GM21423 (cell line): ENCODE measurements at regions not wholly inside any gene's neighbourhood (a gene's known extent, or its start where the extent isn't known, plus 50 kb on each side); places are given as distances from the start of the nearest gene placed in this dataset.
"Not testable (repeated sequence)": the region's sequence is repeated elsewhere in the genome, so short reads cannot be mapped to it uniquely, and the experiment has no call there.

ENCODE experiments used
- ATAC-seq: cut with Tn5 transposase; IDR thresholded peaks from one replicate; pipeline ENCODE4 v1.9.1; 2021; ENCODE audit warnings: mild to moderate bottlenecking, moderate library complexity; ENCODE audit not compliant: unreplicated experiment

DNA sequence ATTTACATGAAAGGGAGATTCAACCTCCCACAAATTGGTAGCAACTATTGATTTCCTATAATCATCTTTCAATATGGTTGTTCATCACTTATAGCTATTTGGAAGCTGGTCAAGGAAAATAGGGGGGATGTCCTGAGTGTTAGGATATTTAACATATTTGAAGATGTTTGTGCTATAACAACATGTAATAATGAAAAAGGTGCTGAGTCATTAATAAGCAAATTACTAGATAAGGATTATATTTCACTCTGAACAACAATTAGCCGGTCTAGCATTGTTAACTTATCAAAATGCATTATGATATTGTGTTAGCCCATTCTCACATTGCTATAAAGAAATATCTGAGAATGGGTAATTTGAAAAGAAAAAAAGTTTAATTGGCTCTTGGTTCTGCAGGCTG, 225.8 kb upstream of the ARPP21 start:
- no peak for ATAC-seq

DNA sequence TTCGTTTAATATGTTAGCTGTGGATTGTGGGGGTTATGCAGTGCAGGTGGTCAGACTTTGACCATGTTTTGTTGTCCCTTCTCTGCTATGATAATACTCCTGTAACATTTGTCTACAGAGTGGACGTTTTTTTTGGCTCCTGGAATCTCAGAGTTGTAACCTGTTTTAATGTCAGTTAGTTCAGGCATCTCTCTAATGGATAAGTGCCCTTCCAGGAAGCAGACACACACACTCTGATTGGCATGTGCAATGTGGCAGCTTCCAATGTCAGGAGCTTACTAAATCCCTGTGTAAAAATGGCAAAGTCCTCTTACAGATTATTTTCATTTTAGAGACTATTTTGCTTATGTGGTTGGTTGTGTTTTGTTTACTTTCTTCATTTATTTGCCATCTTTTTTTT, 222.2 kb upstream of the ARPP21 start:
- ATAC-seq: no peak

DNA sequence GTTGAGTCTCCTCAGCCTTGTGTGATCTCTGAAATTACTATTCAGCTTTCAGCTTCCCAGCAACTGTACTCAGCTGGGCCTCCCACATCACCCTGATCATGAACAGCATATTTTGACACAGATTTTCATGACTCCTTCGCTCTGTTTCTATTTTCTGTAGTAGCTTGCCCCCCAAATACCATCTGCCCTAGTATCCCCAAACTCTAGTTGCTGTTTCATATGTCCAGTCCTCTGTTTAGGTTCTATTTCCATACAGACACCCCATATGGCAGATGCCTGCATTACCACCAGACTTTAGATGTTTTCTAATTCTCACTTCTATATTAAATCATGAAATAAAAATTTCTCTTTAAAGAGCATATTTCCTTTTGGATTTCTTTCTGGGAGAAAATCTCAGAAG, 217.2 kb upstream of the ARPP21 start:
- no peak for ATAC-seq

DNA sequence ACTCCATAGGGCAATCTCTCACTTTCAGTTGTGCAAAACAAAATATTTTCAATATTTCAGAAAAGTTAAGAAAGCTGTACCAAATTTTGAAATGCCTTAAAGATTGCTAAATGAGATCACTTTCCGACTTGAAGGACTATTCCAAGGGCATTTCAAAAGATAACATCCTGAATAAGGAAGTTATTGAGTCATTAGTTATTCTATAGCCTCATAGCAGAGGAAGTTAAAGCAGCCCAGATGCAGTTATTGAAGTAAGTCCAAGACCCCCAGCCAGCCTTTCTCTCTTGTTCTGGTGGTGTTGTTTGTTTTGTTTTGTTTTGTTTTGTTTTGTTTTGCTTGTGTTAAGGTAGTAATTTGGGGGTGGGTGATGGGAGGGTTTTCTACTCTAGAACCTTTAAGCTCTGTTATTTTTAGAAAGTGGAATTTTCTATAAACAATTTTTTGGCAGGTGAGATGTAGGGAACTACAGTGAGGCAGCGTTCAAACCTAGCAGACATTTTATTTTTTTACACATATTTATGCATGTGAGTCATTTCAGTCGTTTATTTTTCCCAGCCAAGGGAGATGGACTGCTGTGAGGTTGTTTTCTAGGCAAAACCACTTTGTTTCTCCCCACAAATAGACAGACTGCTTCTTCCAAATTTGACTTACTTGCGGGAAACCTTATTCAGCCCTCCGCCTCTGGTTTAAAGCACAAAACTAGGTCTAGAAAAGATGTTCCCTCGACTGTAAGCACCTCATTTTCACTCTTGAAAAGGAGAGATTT, 216.3 kb upstream of the ARPP21 start:
- ATAC-seq: no peak

DNA sequence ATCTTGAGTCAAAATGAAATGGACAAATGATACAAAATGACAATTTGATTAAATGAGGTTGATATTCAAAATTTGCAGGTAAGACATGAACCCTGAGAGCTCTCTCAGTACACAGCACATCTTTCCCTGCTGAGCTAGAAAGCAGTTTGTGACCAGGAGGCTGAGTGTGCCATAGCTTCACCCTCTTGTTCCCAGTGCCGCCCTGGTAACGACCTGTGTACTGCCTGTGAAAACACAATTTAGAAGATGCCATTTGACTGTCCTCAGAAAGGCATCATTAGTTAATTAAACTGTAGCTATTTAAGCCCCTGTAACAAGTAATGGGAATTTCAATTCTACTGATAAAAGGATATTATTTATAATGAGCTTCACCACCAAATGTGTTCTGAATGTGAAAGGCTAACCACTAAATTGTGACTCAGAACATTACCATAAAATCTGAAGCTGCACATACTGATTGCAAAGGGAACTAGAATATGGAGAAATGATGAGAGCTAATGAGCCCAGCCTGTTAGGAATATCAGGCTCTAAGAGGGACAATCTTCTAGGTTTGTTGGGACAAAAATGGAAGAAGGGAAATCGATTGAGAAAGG, 212.9 kb upstream of the ARPP21 start:
- ATAC-seq: no peak

DNA sequence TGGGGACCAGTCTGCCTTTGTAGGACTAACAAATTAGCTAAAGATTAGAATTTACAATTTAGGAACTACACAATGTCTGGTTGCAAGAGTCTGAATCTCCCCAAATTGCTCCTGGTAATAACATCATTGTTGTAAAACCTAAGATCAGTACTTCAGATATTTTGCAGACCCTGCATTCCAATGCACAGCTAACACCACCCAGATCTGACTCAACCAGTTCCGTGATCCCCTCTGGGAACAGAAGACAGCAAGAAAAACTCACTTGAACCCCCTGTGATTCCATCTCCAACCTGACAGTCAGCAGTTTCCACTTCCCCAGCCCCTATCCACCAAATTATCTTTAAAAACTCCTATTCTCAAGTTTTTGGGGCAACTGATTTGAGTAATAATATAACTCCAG, 201.9 kb upstream of the ARPP21 start:
- no peak for ATAC-seq

DNA sequence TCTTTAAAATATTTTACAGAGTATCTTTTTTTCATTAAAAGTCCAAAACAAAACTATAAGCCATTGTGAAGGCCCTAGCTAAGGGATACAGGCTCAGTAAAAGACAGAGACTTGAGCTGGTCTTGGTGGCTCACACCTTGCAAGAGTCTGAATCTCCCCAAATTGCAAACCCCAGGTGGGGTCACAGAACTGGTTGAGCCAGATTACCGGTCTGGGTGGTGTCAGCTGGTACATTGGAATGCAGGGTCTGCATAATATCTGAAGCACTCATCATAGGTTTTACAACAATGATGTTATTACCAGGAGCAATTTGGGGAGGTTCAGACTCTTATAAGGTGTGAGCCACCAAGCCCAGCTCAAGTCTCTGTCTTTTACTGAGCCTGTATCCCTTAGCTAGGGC, 201.2 kb upstream of the ARPP21 start:
- ATAC-seq: no peak

DNA sequence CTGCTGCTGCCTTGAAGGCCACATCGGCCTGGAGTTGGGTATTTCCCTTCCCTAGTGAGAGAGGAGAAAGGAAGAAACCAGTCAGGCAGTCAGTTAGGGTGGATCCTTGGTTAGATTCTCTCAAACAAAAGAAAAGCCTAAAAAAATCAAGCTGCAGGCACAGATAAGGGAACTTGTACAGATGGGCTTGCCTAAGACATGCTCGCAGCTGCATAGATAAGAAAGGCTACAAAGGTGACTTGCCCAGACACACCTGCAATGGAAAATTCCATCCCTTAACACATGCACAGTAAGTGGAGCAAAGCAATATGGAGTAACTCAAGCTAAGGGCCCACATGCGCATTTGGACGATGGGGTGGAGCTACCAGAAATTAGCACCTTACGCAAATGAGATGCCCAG, 199.7 kb upstream of the ARPP21 start:
- no peak for ATAC-seq

DNA sequence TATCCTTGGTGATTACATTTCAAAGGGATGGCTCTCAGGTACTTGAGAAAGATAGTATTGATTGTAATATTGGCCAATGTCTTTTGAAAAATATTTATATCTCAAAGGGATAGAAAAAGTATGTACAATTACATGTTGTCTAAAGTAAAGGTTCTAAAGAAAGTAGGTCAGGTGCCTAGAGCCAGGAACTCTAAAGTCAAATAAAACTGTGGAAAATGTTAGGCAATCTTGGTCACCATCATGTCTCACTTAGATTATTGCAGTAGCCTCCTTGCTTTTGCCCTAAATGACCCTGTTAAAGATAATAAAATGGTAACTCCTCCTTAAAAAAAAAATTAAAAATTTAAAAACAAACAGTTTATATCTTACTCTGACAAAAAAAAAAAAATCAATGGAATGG, 198.5 kb upstream of the ARPP21 start:
- ATAC-seq: no peak

DNA sequence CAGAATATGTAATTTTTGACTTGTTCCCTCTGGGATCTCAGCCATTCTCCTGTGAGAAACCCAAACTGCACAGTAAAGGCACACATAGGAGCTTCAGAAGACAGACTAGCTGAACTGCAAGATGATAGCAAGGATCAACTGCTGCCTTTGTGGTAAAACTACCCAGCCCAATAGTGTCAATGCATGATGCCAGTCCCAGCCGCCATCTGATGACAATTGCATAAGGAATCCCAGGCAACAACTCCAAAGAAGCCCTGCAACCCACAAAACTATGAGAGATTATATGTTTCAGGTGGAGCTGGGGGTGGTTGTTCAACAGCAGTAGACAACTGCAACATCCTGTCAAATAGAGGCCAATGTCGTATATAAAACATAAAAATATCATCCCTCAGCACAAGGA, 192.4 kb upstream of the ARPP21 start:
- ATAC-seq: no peak

DNA sequence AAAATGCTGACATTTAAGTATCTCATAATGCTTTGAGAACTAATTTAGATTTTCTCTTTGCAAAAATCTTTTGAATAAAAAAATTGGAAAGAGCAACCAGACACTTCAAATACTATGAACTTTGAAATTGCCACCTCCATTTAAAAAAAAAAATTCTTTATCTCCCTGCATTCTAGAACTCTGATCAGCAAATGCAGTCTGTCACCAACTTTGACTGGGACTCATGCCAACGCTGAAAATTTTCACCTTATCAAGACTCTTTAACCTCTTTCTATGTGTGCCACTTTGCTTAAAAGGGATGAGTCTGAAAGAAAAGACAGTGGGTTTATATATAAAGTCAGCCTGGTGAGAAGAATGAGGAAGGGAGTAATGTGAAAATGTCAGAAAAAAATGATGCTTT, 191.2 kb upstream of the ARPP21 start:
- ATAC-seq: no peak

DNA sequence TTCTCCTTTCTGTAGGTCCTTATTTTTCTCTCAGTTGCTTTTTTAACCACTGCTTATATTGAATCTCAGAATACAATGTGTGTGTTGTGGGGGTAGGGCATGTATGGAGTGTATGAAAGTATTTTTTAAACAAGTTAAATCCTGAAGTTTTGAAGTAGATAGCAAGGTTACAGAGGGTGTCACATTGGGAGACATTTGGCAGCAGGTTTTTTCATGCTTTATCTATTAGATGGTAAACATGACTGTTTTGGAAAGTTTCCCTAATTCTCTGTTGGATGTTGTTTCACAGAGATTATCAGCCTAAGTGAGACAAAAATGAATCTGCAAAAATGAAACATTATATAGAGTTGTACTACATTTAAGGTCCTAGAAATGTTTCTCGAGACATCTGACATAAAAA, 190.6 kb upstream of the ARPP21 start:
- no peak for ATAC-seq

DNA sequence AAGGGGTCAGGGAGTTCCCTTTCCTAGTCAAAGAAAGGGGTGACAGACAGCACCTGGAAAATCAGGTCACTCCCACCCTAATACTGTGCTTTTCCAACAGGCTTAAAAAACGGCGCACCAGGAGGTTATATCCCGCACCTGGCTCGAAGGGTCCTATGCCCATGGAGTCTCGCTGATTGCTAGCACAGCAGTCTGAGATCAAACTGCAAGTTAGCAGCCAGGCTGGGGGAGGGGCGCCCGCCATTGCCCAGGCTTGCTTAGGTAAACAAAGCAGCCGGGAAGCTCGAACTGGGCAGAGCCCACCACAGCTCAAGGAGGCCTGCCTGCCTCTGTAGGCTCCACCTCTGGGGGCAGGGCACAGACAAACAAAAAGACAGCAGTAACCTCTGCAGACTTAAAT, 184.5 kb upstream of the ARPP21 start:
- ATAC-seq: not testable (repeated sequence)

DNA sequence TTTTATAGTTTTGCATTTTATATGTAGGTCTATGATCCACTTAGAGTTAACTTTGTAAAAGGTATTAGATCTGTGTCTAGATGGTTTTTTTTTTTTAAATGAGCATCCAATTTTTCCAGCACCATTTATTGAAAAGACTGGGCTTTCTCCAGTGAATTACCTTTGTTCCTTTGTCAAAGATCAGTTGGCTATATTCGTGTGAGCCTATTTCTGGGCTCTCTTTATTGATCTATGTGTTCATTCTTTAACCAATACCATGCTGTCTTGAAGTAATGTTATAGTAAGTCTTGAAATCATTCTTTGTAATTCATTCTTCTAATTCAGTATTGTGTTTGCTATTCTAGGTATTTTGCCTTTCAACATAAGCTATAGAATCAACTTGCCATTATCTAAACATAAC, 165.4 kb upstream of the ARPP21 start:
- no peak for ATAC-seq

DNA sequence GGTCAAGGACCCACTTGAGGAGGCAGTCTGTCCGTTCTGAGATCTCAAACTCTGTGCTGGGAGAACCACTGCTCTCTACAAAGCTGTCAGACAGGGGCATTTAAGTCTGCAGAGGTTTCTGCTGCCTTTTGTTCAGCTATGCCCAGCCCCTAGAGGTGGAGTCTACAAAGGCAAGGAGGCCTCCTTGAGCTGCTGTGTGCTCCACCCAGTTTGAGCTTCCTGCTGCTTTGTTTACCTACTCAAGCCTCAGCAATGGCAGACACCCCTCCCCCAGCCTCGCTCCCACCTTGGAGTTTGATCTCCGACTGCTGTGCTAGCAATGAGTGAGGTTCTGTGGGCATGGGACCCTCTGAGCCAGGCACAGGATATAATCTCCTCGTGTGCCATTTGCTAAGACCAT, 156.8 kb upstream of the ARPP21 start:
- not testable (repeated sequence) for ATAC-seq

DNA sequence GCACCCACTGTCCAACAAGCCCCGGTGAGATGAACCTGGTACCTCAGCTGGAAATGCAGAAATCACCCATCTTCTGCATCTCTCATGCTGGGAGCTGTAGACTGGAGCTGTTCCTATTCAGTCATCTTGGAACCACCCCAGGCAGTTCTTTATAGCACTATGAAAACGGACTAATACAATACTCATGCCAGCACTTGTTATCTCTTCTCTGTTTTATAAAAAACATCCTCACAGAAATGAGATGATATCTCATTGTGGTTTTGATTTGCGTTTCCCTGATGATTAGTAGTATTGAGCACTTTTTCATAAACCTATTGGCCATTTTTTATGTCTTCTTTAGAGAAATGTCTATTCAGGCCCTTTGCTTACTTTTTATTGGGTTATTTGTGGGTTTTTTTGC, 156.2 kb upstream of the ARPP21 start:
- no peak for ATAC-seq

DNA sequence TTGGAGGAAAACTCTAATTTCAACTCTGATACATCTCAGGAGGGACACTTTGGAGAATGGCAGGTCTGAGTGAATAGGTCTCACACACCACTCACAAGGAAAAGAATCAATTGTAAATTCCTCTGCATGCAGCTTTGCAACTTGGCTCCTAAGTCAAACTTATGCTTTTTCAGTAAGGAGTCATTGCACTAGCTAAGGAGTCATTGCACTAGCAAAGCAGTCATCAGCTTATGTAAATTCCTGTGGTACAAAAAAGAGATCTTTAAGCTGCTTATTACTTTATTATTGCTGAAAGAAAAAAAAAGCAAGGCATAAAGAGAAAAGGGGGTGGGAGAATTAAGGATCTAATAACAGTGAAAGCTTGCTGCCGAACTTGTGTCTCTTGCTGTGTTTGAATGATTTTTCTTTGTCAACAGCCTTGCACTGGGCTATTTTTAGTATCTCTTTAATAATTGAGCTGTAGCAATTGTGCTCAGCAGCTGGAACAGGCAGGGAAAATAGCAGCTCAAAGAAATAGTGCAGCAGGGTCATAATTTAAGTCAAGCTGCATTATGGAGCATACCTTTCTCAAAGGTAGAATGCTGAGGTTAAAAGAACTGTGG, 154.3 kb upstream of the ARPP21 start:
- no peak for ATAC-seq

DNA sequence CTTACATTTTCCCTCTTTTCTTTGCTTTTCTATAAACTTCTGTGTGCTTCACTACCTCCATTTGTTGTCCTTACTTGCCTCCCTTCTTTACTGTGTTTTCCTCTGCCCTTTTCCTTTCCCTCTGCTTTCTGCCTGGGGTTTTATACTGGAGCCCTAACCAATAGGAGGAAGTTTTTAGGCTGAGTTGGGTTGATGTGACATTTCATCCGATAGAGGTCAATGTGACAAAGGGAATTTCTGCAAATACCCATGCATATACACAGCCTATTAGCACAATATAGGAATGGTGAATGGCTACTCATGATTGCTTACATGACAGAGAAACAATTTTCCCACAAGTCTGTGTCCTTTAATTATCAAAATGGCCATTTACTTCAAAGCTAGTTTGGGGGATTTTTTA, 153.0 kb upstream of the ARPP21 start:
- no peak for ATAC-seq

DNA sequence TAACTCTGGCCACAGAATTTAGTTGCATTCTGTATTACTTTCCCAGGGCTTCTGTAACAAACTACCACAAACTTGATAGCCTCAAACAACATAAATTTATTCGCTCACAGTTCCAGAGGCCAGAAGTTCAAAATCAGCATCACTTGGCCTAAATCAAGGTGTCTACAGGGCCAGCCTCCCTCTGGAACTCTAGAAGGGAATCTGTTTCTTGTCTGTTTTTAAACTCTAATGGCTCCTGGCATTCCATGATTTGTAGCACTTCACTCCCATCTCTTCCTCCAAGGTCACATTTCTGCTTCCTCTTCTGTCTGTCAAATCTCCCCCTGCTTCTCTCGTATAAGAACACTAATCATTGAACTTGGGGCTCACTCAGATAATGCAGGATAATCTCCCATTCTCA, 151.9 kb upstream of the ARPP21 start:
- no peak for ATAC-seq

DNA sequence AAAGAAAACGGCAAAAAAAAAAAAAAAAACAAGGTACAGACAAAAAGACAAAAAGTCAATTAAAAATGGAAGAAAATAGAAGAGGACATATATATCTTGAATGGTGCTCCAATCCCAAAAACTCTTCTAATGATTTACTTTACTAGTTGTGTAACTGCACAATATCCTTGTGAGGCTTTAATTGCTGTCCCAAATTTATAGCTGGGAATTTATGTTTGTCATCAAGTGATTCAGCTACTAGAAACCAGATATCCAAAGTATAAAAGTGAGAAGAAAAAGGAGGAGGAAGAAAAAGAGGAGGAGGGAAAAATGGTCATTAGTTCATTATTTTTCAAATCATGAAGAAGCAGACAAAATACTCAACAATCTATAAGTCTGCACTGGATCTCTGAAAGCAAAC, 150.8 kb upstream of the ARPP21 start:
- no peak for ATAC-seq

DNA sequence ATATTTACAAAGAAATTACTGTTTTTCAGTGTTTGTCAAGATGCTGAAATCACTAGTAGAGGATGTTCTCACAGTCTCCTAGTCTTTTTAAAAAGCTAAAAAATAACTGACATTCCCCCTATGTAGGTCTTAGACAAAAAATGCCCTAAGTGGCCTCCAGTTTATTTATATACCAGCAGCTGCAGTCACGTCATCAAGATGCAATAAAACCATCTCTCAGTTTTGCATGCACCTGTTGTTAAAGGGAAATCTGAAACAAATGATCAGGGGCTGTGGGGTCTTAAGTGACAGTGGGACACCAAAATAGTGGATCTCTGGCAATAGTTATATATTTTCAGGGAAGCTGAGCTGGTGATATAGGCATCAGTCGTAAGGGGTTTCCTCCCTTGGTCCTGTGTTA, 146.5 kb upstream of the ARPP21 start:
- ATAC-seq: no peak

DNA sequence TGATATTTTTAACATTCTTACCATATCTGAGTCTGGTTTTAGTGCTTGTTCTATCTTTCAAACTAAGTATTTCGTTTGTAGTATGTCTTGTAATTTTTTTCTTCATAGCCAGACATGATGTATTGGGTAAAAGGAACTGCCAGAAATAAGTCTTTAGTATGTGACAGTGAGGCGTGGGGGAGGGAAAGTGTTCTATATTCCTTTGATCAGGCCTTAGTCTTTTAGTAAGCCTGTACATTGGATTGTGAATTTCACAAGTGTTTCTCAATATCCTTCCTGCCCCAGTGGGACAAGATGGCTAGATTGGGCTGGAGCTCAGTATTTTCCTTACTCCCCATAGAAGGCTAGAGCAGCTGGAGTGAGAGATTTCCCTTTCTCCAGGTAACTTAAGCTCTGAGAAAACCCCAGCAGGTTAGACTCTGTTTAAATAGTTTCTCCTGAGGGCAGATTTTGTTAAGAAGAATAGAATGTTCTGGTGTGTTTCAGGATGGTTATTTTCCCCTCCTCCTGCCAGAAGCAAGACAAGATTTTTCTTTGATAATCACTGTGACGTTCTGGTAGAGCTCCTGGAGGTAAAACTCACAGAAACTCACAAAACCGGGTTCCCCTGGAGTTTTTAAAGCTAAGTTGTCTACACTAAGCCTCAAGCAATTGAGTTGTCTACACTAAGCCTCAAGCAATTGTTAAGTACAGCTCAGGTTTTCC, 140.7 kb upstream of the ARPP21 start:
- ATAC-seq: no peak
